ENCODE measurements at regions not wholly inside any gene's neighbourhood (a gene's known extent, or its start where the extent isn't known, plus 50 kb on each side); places are given as distances from the start of the nearest gene placed in this dataset.

GRCh38 chr2:184199274-184199673 is 399.1 kb upstream of the ZNF804A start:
- whole genome bisulfite sequencing (ENCODE audit: low lambda C conversion rate): 72% methylated on average over 4 of the region's 4 CpGs
- H3K27me3 ChIP-seq (ENCODE audit: insufficient read depth): no peaks in the 10 kb centered on the region
- TF ChIP-seq NFIC (IDR thresholded peaks at IDR 0.05; ENCODE audit: borderline replicate concordance) (no peak), ELF1 (IDR thresholded peaks at IDR 0.05) (no peak), TCF12 (IDR thresholded peaks at IDR 0.05) (no peak), USF2 (IDR thresholded peaks at IDR 0.05; ENCODE audit: borderline replicate concordance, low read depth, low read length) (no peak), IRF3 (IDR thresholded peaks at IDR 0.05; ENCODE audit: low read depth, low read length) (no peak), RAD21 (IDR thresholded peaks at IDR 0.05; ENCODE audit: low read length) (no peak), POLR2AphosphoS5 (IDR thresholded peaks at IDR 0.05; ENCODE audit: low read depth, low read length) (no peak), MEF2A (IDR thresholded peaks at IDR 0.05; ENCODE audit: borderline replicate concordance, low read depth) (no peak), RCOR1 (IDR thresholded peaks at IDR 0.05; ENCODE audit: low read length) (no peak), PBX3 (IDR thresholded peaks at IDR 0.05) (no peak), GATA2 (CRISPR knock-in tag; IDR thresholded peaks at IDR 0.05) (no peak), RFX5 (IDR thresholded peaks at IDR 0.05; ENCODE audit: low read length) (no peak), GABPA (IDR thresholded peaks at IDR 0.05; ENCODE audit: low read depth) (no peak), NRF1 (IDR thresholded peaks at IDR 0.05; ENCODE audit: low read depth, low read length) (no peak), USF1 (IDR thresholded peaks at IDR 0.05; ENCODE audit: borderline replicate concordance, low read depth) (no peak), MAX (IDR thresholded peaks at IDR 0.05; ENCODE audit: low read depth) (no peak), ZBTB33 (IDR thresholded peaks at IDR 0.05; ENCODE audit: borderline replicate concordance, low read depth) (no peak), SMC3 (IDR thresholded peaks at IDR 0.05; ENCODE audit: low read depth, low read length) (no peak), JUND (IDR thresholded peaks at IDR 0.05) (no peak)
- H3K36me3 ChIP-seq (replicated peaks in 1 of 2; ENCODE audit: control insufficient read depth in 1 of 2, insufficient read depth in 2 of 2, low read length in 1 of 2): no peaks in the 10 kb centered on the region
- CTCF ChIA-PET: no interaction called here
- no peaks in the 10 kb centered on the region for H4K20me1 ChIP-seq (ENCODE audit: insufficient read depth)
- no peaks in the 10 kb centered on the region for H3K79me2 ChIP-seq (ENCODE audit: insufficient read depth)
- H3K4me2 ChIP-seq: no peak overlapping the region
- no peaks in the 10 kb centered on the region for H3F3A ChIP-seq (replicated peaks; ENCODE audit: insufficient read depth)
- no peaks in the 10 kb centered on the region; a peak in 1 of 4 replicates for H3K4me1 ChIP-seq (ENCODE audit: control insufficient read depth in 1 of 2, insufficient read depth in 2 of 2, low read depth in 1 of 2, low read length in 1 of 2)
- POLR2A ChIA-PET: no interaction called here
- H3K9ac ChIP-seq: no peak overlapping the region
- DNase-seq: no peak
- H3K9me2 ChIP-seq: no peaks in the 10 kb centered on the region
- H3K4me3 ChIP-seq (ENCODE audit: low read depth in 2 of 2, low read length in 1 of 2): no peak overlapping the region
- no peak overlapping the region for H2AFZ ChIP-seq (ENCODE audit: low read depth)
- H3K27ac ChIP-seq (ENCODE audit: low read depth in 2 of 2, low read length in 1 of 2): no peak overlapping the region
- H3K9me3 ChIP-seq: no peaks in the 10 kb centered on the region

Measured in SK-N-SH (cell line).